Left renal cortex interstitium (tissue), 4 donors: ENCODE measurements at regions not wholly inside any gene's neighbourhood (a gene's known extent, or its start where the extent isn't known, plus 50 kb on each side); places are given as distances from the start of the nearest gene placed in this dataset.
A peak's percentile ranks its signal among the peaks of the same experiment; 100 is the strongest.

ENCODE experiments used
- DNase-seq, 4 donors: peaks; one replicate each; pipeline ENCODE4 v3.0.0-alpha.2; 2013; ENCODE audit warnings: low read depth in 4 of 4, low spot score in 2 of 4, missing footprints in 1 of 4

DNA sequence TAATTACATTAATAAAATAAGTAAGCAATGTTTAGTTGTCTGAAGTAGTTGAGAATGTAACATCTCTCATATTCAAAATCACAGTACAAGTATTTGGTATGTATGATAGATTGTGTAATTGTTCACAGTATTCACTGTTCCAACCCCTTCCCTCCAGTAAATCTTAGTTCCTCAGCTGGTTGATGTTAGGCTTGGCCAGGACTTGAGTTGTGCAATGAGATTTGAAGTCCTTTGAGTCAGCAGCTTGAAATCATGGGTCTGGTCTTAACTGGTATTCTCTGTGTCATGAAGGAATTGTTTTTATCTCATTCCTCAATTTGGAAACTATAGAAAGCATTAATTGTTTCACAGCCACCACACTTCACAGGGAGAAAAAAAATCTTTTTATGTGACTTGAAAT, 477.1 kb downstream of the FSCB start:
- no peak for DNase-seq

DNA sequence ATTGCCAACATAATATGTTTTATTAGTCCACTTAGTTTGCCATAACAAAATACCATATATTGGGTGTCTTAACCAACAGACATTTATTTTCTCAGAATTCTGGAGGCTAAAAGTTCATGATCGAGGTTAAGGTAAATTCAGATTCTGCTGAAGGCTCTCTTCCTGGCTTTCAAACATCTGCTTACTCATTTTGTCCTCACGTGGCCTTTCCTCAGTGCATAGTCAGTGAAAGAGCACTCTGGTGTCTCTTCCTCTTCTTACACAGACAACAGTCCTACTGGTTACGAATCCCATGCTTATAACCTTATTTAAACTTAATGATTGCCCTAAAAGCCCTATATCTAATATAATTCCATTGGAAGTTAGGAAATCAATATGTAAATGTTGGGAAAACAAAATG, 479.7 kb downstream of the FSCB start:
- DNase-seq = no peak

DNA sequence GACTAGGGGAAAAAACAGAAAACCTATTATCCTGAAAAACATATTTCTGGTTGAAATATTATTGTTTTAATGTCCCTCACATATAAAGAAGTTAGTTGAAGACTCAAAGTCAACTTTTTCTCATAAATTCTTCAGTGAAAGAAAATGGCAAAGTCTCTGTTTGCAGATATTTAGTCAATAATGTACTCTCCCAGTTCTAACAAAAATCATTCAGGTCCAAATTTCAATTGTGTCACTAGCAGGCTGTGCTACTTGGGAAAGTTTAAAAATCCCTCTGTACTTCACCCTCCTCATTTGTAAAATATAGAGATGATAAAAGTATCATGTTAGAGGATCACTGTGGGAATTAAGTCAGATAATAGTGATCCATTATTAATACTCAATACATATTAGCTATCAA, 496.5 kb downstream of the FSCB start:
- DNase-seq = no peak

- no peak for DNase-seq
Measured at GRCh38 chr14:44010071-44010470, 497.0 kb downstream of the FSCB start.

DNA sequence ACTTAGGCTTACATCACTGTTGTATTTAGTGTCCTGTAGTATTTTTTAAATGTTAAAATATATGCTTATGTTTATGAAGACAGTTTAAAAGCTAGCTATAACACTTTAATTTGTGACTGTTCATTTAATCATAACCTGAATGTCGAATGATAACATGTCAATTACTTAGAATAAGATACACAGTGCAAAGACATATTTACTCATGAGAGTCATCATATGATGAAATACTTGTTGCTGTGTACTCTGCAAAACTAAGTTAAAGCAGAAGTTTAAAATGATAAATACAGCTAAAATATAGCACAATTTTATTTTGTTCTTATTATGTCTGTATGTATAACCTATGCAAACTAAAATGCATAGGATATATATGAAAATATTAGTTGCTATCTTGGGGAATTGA, 497.4 kb downstream of the FSCB start:
- no peak for DNase-seq

- DNase-seq = no peak
Measured at GRCh38 chr14:43988989-43989388, 518.1 kb downstream of the FSCB start.

GRCh38 chr14:43983721-43984120, 523.4 kb downstream of the FSCB start:
- peak in 1 of 4 donors; percentile 3 for DNase-seq

GRCh38 chr14:43981135-43981768, 525.8 kb downstream of the FSCB start:
- DNase-seq = no peak

- no peak for DNase-seq
Measured at GRCh38 chr14:43956741-43957140, 550.3 kb downstream of the FSCB start.

DNA sequence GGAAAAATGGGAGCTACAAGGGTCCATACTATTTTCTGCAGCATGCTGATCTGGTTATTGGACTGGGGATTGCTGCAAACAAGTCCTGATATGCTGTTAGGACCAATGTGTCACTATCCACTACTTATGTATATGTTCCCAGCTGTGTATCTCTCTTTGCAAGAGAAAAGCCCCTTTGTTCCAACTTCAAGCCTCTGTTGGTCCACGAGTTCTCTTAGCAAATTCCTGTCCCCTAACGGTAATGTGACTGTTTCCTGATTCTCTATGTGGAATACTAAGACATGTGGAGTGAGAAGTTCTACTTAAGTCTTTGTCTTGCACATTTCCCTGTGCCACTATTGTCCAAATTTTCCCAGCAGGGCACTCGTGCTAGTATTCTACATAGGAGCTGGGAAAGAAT, 557.7 kb downstream of the FSCB start:
- DNase-seq = no peak

DNA sequence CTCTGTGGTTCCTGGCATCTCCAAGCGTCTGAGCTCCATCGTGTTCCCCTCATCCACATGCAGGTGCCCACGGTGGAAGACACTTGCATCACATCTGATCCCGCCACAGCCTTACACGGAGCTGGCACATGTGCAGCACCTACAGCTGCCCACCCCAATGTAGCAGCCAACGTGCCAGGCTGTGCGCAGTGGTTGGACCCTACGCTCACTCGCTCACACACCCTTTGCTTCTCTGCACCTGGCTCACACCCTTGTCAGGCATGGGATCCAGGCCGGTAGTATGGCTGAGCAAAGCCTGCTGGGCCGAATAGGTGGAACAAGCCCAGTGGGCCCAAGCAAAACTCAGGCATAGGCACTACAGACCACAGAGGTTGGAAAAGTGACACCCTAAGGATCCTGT, 567.2 kb downstream of the FSCB start:
- no peak for DNase-seq

- DNase-seq = no peak
Measured at GRCh38 chr14:43938588-43939281, 568.3 kb downstream of the FSCB start.

GRCh38 chr14:43937001-43937400, 570.1 kb downstream of the FSCB start:
- no peak for DNase-seq

DNA sequence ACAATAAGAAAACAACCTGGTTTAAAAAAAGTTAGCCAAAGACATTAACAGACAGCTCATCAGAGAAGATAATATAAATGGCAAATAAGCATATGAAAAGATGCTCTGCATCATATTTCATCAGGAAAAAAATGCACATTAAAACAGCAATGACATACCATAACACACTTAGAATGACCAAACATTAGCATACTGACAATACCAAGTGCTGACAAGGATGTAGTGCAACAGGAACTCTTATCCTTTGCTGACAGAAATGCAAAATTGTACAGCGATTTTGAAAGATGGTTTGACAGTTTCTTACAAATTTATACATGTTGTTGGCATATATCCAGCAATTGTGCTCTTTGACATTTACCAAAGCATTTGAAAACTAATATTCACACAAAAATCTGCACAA, 573.0 kb downstream of the FSCB start:
- no peak for DNase-seq

DNA sequence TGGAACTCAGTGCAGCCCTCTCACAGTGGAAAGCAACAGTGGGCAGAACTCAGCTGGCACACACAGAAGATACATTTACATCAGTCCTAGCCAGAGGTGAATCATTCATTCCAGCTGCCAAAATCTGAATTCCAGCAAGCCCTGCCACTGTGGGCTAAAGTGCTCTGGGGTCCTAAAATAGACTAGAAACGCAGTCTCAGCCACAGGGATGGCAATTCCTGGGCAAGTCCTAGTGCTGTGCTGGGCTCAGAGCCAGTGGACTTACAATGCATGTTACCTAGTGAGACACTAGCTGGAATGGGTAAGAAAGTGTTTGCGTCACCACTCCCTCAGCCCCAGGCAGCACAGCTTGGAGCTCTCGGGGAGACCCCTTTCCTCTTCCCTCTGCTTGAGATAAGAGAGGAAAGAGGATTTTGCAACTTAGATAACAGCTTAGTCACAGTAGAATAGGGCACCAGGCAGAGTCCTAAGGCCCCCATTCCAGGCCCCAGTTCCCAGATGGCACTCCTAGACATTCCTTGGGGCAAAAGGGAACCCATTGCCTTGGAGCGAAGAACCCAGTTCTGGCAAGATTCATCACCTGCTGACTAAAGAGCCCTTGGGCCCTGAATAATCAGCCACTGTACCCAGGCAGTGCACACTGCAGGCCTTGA, 592.9 kb downstream of the FSCB start:
- no peak for DNase-seq

- no peak for DNase-seq
Measured at GRCh38 chr14:43903209-43903608, 603.9 kb downstream of the FSCB start.

DNA sequence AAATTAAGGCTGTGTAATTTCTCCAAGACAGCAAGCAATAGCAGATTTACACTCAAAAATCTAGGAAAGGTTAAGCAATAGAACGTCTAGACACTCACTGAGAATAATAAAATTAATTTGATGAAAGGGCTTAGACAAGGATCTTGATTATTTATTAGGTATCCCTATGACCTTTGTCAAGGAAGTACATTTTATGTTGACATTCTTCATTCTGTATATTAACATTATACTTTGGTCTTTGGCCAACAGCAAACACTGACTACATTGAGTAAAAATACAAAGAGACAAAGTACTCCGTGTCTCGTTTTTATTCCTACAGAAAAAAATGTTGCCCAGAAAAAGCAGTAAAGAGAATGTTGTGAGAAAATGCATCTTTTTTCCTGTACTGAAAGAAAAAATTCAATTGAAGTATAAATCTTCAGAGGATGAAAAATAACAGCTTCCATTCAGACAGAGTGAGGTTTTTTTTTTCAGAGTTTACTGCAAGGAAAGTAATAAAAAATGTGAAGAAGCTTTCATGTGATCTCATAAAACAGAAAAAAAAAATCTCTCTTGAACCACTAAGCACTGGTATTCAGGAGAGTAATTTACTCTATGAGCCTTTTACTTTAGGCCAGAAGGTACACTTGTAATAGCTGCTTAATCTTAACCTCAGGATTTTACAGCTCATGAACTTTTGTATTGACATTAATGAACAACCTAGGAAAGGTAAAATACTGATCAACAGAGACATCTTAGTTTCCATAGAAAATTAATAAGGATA, 605.0 kb downstream of the FSCB start:
- peak in 2 of 4 donors; percentile 12 to 18 for DNase-seq

DNA sequence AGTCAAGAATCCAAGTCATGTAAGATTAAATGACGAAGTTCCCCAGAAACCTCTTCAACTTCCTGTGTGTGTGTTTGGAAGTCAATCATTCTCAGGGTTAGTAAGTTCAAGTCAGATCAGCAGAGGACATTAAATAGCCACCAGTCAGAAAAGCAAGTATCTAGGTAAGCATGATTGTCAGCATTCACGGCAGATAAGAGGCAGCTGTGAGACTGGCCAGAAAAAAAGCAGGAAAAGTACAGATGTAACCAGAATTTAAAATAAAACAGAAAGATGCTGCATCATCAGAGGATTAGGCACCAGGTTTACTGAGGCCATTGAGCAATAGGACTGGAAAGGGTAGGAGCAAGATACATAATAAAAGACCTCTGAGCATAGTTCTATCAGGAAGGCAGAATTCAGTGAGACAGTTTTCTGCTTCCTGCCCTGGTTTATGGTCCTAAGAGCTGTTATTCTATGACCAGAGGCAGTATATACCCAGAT, 606.9 kb downstream of the FSCB start:
- no peak for DNase-seq

DNA sequence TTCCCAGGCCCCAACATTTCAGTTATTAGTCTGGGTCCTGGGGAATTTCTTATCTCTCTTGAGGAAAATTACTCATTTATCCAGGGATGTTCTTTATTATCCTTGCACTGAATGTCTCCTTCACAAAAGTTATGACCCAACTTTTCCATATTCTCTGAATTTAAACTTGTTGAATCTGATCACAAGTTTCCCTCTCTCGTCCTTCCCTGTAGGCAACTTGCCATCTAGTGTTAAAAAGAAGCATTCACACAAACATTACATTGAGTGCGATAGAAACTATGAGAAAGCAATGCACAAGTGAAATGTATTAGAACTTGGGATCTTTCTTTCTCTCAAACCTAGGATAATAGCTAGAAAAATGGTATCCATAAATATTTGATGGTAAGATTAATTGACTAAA, 608.4 kb downstream of the FSCB start:
- no peak for DNase-seq

- no peak for DNase-seq
Measured at GRCh38 chr14:43896044-43896443, 611.0 kb downstream of the FSCB start.

DNA sequence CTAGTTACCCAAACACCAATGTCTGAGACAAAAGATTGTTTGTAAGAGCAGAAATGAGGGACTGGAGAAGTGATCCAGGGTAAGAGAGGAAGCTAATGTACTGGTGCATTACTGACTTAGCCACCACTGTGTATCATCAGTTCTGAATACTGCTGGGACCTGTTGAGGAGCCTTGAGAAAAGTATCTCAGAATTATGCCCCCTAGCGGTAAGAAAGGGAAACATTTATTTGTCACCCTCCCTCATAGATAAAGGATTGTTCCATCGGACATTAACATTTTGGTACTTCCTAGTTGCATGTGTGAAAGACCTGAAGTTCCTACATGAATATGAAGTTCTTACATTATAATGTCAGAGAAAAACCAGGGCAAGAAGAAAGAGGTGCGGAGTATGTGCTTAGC, 612.5 kb downstream of the FSCB start:
- no peak for DNase-seq
